ENCODE measurements at regions not wholly inside any gene's neighbourhood (a gene's known extent, or its start where the extent isn't known, plus 50 kb on each side); places are given as distances from the start of the nearest gene placed in this dataset.
"Not testable (repeated sequence)": the region's sequence is repeated elsewhere in the genome, so short reads cannot be mapped to it uniquely, and the experiment has no call there.

- intact Hi-C loops (cut with micrococcal nuclease), result not testable (repeated sequence)
Observed at GRCh38 chr4:79559398-79559797, 151.4 kb upstream of the GK2 start.

GRCh38 chr4:79552311-79552710 lies 144.3 kb upstream of the GK2 start:
- intact Hi-C loops (cut with micrococcal nuclease), result no loop called here

GRCh38 chr4:79551555-79551954 lies 143.5 kb upstream of the GK2 start:
- intact Hi-C loops (cut with micrococcal nuclease), result no loop called here

DNA sequence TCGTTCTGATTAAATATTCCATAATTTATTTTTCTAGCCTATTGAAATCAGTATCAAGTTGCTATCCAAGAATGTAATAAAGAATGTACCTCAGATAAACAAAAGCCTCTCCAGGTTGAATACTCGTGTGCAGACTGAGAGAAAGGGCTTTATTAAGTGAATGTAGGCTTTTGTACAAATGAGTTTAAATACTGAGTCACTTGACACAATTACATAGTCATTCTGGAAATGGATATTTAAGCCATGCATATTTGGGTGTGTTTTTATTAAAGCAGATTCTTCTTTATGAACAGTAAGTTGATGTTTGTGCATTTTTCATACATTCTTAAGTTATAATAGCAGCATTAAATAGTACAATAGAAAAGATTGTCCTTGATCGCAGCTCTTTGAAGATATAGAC lies 139.8 kb upstream of the GK2 start:
- intact Hi-C loops (cut with micrococcal nuclease), result no loop called here

DNA sequence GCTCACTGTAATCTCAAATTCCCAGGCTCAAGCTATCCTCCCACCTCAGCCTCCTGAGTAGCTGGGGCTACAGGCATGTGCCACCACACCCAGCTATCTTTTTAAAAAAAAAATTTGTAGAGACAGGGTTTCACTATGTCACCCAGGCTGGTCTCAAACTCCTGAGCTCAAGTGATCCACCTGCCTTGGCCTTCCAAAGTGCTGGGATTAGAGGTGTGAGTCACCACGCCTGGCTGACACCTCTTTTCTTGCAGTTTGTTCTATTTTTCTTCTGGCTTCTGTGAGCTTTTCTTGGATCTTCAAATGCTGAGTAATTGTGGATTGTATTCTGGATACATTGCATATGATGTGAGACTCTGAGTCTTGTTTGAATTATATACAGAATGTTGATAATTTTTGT lies 137.3 kb upstream of the GK2 start:
- intact Hi-C loops (cut with micrococcal nuclease), result not testable (repeated sequence)

GRCh38 chr4:79540143-79540542 lies 132.1 kb upstream of the GK2 start:
- intact Hi-C loops (cut with micrococcal nuclease), result no loop called here

DNA sequence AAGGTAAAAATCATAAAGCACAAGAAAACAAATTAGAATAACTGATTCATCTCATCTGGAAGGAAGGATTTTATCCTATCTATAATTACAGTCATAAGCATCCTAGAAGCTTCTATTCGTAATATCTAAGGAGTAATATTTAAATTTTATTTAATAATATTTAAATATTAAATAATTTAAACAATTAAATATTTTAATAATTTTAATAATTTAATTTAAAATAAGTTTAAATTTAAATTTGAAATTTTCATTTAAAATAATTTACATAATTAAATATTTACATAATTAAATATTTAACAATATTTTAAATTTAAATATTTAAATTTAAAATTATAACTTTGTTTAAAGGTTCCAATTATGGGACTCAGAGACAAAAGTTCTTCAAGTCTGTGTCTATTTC lies 127.5 kb upstream of the GK2 start:
- intact Hi-C loops (cut with micrococcal nuclease), result no loop called here

DNA sequence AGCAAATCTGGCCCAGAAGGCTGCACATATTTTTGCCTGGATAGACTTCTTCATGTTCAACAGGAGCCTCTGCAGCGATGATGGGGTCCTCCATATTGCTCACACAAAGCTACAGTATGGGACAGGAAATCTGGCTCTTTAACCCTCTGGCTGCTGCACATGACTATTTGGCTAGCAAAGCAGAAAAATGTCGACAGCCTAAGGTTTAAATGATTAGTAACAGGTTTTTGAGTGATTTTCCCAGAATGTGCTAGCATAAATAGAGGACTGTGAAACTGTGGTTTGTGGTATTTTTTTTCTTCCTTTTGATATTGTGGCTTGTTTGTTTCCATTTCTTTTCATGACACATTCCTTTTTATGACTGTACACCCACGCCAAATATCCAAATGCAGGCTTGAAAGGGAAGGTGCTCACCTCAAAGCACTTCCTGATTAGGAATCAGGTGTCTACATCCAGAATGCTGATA lies 120.2 kb upstream of the GK2 start:
- intact Hi-C loops (cut with micrococcal nuclease), result no loop called here

DNA sequence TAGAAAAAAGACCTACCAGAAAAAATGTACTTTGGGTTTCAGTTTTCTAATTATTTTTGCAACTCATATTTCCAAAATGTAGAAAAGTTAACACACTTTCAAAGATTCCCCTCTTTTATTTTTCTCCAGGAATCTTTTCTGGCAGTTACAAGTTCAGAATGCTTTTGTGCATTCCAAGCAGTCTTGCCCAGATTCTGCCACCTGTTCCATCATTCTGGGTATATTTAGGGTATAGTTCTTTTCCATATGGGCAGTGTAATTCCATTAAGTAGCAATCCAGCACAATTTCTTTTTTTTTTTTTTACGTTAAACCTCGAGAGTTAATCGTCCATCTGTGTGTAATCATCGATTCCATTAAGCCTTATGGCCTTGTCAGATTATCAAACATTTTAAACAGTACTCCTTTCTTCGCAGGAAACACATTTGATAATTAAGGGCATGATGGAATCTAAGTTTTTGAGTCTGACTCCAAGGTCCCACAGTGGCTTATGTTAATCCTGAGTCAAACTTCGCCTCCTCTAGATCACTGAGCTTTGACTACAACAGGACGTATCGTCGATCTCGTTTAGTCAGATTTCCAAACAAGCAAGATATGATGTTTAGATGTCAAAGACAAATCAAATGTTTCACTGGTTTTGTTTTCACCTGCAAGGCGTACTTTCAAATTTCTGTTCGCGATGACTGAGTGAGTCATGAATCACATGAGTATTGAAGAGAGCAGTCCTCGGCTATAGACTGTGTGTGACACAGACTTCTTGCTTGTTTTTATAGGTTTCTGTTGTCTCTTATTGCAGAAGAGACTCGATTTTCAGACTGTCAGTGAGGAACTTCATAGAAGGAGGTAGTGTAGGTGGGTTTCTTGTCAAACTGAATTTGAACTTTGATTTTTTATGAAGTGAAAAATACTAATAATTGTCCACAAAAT lies 118.9 kb upstream of the GK2 start:
- intact Hi-C loops (cut with micrococcal nuclease), result no loop called here

DNA sequence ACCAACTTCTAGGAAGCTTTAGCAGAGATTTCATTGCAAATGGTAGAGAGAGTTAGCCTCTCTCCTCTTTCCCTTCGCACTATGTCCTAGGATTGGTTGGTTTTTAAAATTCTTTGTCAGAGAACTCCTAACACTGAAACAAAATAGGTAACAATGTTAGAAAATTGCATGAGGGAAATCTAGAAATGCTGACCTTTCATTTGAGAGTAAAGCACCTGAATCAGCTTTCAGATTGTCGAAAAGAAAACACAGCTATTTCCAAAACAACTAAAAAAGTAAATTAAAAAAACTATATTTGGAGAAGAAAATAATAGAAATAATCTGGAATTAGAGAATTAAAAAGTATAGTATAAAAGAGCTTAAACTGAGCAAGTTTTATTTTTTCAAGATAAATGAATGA lies 108.1 kb upstream of the GK2 start:
- intact Hi-C loops (cut with micrococcal nuclease), result no loop called here

- intact Hi-C loops (cut with micrococcal nuclease), result no loop called here
Observed at GRCh38 chr4:79514621-79515329, 106.7 kb upstream of the GK2 start.

- intact Hi-C loops (cut with micrococcal nuclease), result no loop called here
Observed at GRCh38 chr4:79513576-79513975, 105.5 kb upstream of the GK2 start.

- intact Hi-C loops (cut with micrococcal nuclease), result no loop called here
Observed at GRCh38 chr4:79512363-79512762, 104.3 kb upstream of the GK2 start.

- intact Hi-C loops (cut with micrococcal nuclease), result no loop called here
Observed at GRCh38 chr4:79502081-79502480, 94.1 kb upstream of the GK2 start.

GRCh38 chr4:79498282-79498681 lies 90.3 kb upstream of the GK2 start:
- intact Hi-C loops (cut with micrococcal nuclease), result no loop called here

- intact Hi-C loops (cut with micrococcal nuclease), result no loop called here
Observed at GRCh38 chr4:79497001-79497400, 89.0 kb upstream of the GK2 start.

DNA sequence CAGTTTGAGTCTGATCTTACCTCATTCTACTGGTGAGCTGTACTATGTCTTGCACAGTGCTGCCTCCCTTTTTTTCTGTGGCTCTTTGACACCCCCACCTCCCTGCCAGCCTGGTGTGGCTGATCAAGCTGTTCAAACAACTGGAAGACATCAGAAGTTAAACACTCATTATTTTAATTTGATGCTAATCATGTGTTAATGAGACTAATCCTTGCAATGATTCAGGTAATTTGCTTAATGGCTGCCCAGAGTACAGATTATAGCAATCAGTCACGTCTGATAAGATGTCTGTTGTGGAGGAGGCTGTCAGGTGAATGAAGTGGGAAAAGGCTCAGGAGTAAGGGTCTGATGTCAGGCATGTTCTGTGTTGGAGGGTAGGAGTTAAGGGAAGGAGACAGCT lies 87.4 kb upstream of the GK2 start:
- intact Hi-C loops (cut with micrococcal nuclease), result no loop called here

- intact Hi-C loops (cut with micrococcal nuclease), result no loop called here
Observed at GRCh38 chr4:79492148-79492547, 84.1 kb upstream of the GK2 start.

DNA sequence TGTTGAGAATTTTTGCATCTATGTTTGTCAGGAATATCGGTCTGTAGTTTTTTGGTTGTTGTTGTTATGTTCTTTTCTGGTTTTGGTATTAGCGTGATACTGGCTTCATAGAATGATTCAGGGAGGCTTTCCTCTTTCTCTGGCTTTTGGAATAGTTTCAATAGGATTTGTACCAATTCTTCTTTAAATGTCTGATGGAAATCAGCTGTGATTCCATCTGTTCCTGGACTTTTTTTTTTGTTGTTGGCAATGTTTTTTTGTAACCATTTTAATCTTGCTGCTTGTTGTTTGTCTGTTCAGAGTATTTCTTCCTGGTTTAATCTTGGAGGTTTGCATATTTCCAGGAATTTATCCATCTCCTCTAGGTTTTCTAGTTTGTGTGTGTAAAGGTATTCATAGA lies 81.5 kb upstream of the GK2 start:
- intact Hi-C loops (cut with micrococcal nuclease), result no loop called here

DNA sequence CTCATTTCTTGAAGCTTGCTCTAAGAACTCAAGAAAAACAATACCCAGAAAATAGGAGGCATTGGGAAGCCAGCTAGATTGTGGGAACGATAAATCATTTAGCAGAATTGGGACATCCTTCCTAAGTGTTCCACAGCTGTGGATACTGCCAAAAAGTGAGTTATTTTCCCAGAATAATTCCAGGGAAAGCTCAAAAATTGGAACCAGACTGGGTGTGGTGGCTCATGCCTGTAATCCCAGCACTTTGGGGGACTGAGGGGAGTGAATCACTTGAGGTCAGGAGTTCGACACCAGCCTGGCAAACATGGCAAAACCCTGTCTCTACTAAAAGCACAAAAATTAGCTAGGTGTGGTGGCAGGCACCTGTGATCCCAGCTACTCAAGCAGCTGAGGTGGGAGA lies 68.2 kb upstream of the GK2 start:
- intact Hi-C loops (cut with micrococcal nuclease), result no loop called here

- intact Hi-C loops (cut with micrococcal nuclease), result no loop called here
Observed at GRCh38 chr4:79473439-79473724, 65.4 kb upstream of the GK2 start.

DNA sequence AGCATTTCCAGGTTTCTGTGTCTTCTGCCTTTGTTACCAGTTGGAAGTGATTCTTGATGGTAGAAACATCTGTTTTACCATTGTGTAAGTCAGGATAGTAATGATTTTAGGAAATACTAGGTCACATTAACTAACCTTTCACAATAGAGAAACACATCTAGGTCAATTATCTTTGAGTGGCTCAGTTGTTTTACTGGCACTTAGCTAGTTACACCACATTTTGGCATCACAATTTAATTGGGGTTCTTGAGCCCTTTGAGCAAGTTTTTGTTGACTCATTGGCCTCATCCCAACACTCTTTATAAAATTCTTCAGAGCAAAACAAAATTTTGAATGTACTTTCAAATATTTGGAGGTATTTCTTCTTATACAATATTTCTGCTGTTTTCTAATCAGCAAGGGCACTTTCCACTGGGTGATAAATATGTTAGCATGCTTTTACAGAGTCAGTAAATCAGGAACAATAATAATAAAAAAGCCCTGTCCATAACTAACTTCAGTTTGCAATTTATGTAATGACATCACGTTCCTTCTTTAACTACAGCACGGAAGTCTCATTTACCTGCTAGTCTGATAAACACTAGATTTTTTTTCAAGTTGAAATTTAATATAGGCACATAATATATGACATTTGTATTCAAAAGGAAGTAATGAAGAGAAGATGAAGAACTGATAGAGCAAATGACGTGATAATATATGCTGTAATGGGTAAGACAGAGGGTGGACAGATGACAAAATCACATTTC lies 64.8 kb upstream of the GK2 start:
- intact Hi-C loops (cut with micrococcal nuclease), result no loop called here

Measured in T-helper 1 cell treated with Interleukin-12 subunit alpha and Interleukin-12 subunit beta and Interleukin-4 antibody, amounts not matched to agents 30 ng/mL and 1 ng/mL, for 36 hours (primary cell).